Lower leg skin (tissue), 4 donors: ENCODE measurements at regions not wholly inside any gene's neighbourhood (a gene's known extent, or its start where the extent isn't known, plus 50 kb on each side); places are given as distances from the start of the nearest gene placed in this dataset.
A peak's percentile ranks its signal among the peaks of the same experiment; 100 is the strongest.

Experiments used
- DNase-seq, 2 donors: peaks; one replicate each; pipeline ENCODE4 v3.0.0-alpha.2; 2019; ENCODE audit warnings: low spot score in 2 of 2
- H3K4me3 ChIP-seq: fragments of 200-600 bp; sonication (generic); 2 replicates; pipeline ENCODE4 v1.5.1; 2017; ENCODE audit warnings: mild to moderate bottlenecking, low read depth; ENCODE audit not compliant: poor library complexity, severe bottlenecking
- POLR2A ChIP-seq, 2 donors: fragments of 450-650 bp; IDR thresholded peaks; one replicate each; pipeline ENCODE4 v1.6.1; 2016 to 2017; ENCODE audit warnings: antibody characterized with exemption in 2 of 2, mild to moderate bottlenecking in 1 of 2, moderate library complexity in 1 of 2
- WGBS, 2 donors: methylation state at CpG; one replicate each; pipeline ENCODE4 v1.1.5; 2018; 5-methylcytosine and 5-hydroxymethylcytosine counted together
- intact Hi-C: fragments of 100-400 bp; cut with DNase I; formaldehyde crosslinking; loops from one replicate; pipeline ENCODE4 v1.15.0; 2023; ENCODE audit warnings: low total_unique reads
- TF ChIP-seq, protein P1 (sequence below), 3 donors: fragments of 450-650 bp; IDR thresholded peaks; one replicate each; pipeline ENCODE4 v1.5.1; 2016; ENCODE audit warnings: antibody characterized with exemption in 3 of 3, mild to moderate bottlenecking in 3 of 3, moderate library complexity in 2 of 3

DNA sequence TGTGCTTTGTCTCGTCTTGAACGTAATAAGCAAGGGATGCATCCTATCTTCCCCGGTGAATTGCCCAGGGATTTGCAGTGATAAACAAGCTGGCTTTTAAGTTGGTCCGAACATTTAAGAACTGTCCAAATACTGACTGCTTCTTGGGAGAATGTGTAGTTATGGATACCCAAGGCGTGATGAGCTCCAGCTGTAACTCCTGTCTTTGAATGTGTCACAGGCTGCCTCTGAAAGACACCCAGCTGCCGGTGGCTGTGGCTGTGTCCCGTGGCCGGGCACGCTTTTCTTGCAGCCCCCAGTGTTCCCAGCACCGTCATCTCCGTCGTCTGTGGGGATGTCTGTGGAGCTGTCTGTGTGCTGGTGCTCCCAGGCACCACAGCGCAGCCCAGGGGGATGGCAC is 118.1 kb downstream of the GLRX3 start:
- WGBS, 2 donors, result 49 to 58% methylated on average over 13 of the region's 13 CpGs
- peak in 1 of 2 donors; percentile 67 for DNase-seq
- TF ChIP-seq, protein P1, sequence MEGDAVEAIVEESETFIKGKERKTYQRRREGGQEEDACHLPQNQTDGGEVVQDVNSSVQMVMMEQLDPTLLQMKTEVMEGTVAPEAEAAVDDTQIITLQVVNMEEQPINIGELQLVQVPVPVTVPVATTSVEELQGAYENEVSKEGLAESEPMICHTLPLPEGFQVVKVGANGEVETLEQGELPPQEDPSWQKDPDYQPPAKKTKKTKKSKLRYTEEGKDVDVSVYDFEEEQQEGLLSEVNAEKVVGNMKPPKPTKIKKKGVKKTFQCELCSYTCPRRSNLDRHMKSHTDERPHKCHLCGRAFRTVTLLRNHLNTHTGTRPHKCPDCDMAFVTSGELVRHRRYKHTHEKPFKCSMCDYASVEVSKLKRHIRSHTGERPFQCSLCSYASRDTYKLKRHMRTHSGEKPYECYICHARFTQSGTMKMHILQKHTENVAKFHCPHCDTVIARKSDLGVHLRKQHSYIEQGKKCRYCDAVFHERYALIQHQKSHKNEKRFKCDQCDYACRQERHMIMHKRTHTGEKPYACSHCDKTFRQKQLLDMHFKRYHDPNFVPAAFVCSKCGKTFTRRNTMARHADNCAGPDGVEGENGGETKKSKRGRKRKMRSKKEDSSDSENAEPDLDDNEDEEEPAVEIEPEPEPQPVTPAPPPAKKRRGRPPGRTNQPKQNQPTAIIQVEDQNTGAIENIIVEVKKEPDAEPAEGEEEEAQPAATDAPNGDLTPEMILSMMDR (IDR thresholded peaks at IDR 0.05), result no peak
- no peak for TF ChIP-seq POLR2A (IDR thresholded peaks at IDR 0.05)
- intact Hi-C loops, result no loop called here
- no peak overlapping the region for H3K4me3 ChIP-seq

DNA sequence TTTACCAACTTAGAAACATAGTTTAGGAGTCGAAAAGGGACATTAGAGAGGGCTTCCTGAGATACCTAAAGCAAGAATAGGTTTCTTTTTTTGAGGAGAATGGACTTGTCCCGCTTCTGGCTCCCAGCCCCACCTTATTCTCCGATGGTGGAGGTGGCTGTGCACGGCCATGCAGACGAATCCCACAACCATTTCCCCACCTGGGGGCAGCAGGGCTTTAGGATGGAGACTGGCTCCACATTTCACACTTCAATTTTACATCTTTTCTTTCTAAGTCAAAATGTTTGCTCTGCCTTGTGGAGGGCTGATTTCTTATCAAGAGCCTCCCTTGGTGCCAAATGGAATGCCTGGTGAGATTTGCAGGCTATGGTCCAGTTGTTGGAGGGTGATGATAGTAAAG is 118.5 kb downstream of the GLRX3 start:
- TF ChIP-seq, protein P1 (IDR thresholded peaks at IDR 0.05), result no peak
- TF ChIP-seq POLR2A (IDR thresholded peaks at IDR 0.05), result no peak
- intact Hi-C loops, result no loop called here
- H3K4me3 ChIP-seq, result no peak overlapping the region
- no peak for DNase-seq
- WGBS, 2 donors, result 50 to 53% methylated on average over 5 of the region's 5 CpGs

DNA sequence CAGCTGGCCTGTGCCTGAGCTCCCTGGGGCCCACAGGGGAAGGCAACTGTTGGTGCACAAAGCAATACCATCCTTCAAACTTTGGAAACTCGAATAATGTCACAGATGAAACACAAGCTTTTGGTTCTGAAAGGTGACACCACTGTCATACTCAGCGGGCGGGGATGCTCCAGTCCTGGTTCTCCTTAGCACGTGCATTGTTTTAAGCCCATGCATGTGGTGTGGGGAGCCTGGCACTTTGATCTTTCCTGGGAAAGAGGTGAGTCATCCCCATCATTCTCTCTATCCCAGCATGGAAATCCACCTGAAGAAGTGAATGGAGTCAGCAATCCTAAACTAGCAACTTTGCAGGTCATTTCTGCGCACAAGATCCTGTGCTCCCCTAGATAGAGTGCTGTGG is 119.6 kb downstream of the GLRX3 start:
- TF ChIP-seq, protein P1 (IDR thresholded peaks at IDR 0.05), result no peak
- TF ChIP-seq POLR2A (IDR thresholded peaks at IDR 0.05), result no peak
- H3K4me3 ChIP-seq, result no peak overlapping the region
- WGBS, 2 donors, result 77 to 81% methylated on average over 5 of the region's 5 CpGs
- intact Hi-C loops, result no loop called here
- no peak for DNase-seq

- H3K4me3 ChIP-seq, result no peak overlapping the region
- intact Hi-C loops, result no loop called here
- DNase-seq, result no peak
- no peak for TF ChIP-seq POLR2A (IDR thresholded peaks at IDR 0.05)
- TF ChIP-seq, protein P1 (IDR thresholded peaks at IDR 0.05), result no peak
- 88 to 91% methylated on average over 7 of the region's 7 CpGs for WGBS, 2 donors
Measured at GRCh38 chr10:130257897-130258296, 121.7 kb downstream of the GLRX3 start.

GRCh38 chr10:130259380-130259779 is 123.2 kb downstream of the GLRX3 start:
- intact Hi-C loops, result no loop called here
- H3K4me3 ChIP-seq, result no peak overlapping the region
- DNase-seq, result peak in 1 of 2 donors; percentile 52
- 63 to 85% methylated on average over 6 of the region's 6 CpGs for WGBS, 2 donors
- TF ChIP-seq, protein P1 (IDR thresholded peaks at IDR 0.05), result no peak
- no peak for TF ChIP-seq POLR2A (IDR thresholded peaks at IDR 0.05)

- TF ChIP-seq, protein P1 (IDR thresholded peaks at IDR 0.05), result no peak
- TF ChIP-seq POLR2A (IDR thresholded peaks at IDR 0.05), result no peak
- H3K4me3 ChIP-seq, result no peak overlapping the region
- WGBS, 2 donors, result 65 to 75% methylated on average over 5 of the region's 5 CpGs
- DNase-seq, result no peak
- intact Hi-C loops, result no loop called here
Measured at GRCh38 chr10:130261306-130261705, 125.1 kb downstream of the GLRX3 start.
